ENCODE measurements at regions not wholly inside any gene's neighbourhood (a gene's known extent, or its start where the extent isn't known, plus 50 kb on each side); places are given as distances from the start of the nearest gene placed in this dataset.
A peak's percentile ranks its signal among the peaks of the same experiment; 100 is the strongest.
"Not testable (repeated sequence)": the region's sequence is repeated elsewhere in the genome, so short reads cannot be mapped to it uniquely, and the experiment has no call there.

DNA sequence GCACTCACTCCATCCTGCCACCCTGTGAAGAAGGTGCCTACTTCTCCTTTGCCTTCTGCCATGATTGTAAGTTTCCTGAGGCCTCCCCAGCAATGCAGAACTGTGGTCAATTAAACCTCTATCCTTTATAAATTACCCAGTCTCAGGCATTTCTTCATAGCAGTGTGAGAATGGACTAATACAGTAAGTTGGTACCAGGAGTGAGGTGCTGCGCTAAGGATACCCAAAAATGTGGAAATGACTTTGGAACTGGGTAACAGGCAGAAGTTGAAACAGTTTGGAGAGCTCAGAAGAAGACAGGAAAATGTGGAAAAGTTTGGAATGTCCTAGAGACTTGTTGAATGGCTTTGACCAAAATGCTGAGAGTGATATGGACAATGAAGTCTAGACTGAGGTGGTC lies 176.0 kb downstream of the FZD1 start:
- not testable (repeated sequence) for H3K9me3 ChIP-seq (replicated peaks); DNase-seq; H3K27ac ChIP-seq

DNA sequence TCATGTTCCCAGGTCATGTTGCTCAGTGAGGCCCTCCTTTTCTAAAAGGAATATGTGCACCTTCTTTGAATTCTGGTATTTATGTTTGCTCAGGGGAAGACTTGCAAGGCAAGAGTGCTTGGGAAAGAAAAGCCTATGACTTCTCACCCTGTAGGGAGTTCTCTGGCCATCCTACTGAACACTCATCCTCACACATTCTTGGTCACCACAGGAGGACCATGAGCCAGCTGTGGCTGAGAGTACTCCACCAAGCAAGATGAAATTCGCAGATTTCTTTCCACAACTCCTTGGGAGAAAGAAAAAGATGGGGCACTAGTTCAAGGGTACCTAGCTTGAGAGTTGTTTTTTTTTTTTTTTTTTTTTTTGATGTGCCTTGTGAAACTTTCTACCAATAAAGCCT lies 179.6 kb downstream of the FZD1 start:
- no peak overlapping the region for H3K4me3 ChIP-seq
- no peak overlapping the region for H3K27ac ChIP-seq
- no peaks in the 10 kb centered on the region for H3K36me3 ChIP-seq
- H3K9me3 ChIP-seq (replicated peaks) = peaks cover 3% of the 10 kb centered on the region; the same call in 1 of the 2 replicates
- DNase-seq = no peak
- H3K27me3 ChIP-seq = no peaks in the 10 kb centered on the region
- no peaks in the 10 kb centered on the region for H3K4me1 ChIP-seq

More for the DNA sequence above, 176.0 kb downstream of the FZD1 start:
- not testable (repeated sequence) for H3K4me3 ChIP-seq, H3K27me3 ChIP-seq, H3K36me3 ChIP-seq
- H3K4me1 ChIP-seq = peaks cover 10% of the 10 kb centered on the region

DNA sequence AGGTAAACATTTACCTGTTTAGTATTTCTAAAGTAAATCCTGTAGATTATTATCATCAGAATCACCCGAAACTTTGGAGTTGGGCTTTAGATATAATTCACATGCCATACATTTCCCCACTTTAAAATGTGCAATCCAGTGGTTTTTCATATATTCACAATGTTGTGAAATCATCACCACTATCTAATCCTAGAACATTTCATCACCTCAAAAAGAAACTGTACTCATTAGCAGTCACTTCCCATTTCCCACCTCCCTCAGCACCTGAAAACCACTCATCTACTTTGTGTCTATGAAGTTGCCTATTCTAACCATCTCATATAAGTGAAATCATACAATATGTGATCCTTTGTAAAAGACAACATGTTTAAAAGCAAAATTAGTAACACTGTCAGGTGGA lies 182.6 kb downstream of the FZD1 start:
- H3K4me3 ChIP-seq = no peak overlapping the region
- no peak overlapping the region for H3K27ac ChIP-seq
- no peaks in the 10 kb centered on the region for H3K27me3 ChIP-seq
- no peak for DNase-seq
- peaks cover 3% of the 10 kb centered on the region; the same call in 1 of the 2 replicates for H3K9me3 ChIP-seq (replicated peaks)
- no peaks in the 10 kb centered on the region for H3K4me1 ChIP-seq
- H3K36me3 ChIP-seq = no peaks in the 10 kb centered on the region

DNA sequence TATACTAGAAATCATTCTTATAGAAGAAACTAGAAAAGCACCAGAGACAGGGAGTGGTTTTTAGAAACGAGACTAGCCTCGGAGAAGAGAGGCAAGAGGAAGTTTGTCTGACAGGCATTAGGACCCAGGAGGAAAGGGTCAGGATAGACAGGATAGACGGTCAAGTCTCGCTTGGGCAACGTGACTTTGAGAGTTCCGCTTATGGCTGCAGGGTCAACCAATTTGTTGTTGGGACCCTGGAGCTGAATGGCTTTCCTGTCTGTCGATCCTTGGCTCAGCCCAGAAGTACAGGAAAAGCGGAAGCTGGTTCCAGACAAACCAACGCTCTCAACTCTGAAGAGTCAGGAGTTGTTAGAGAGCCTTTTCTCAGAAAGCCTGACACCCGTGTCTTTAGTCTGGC lies 191.2 kb downstream of the FZD1 start:
- H3K4me3 ChIP-seq = peak overlapping the region; percentile 47
- H3K9me3 ChIP-seq (replicated peaks) = peaks cover 12% of the 10 kb centered on the region
- DNase-seq = peak; percentile 31 to 46
- H3K27me3 ChIP-seq = no peaks in the 10 kb centered on the region
- no peaks in the 10 kb centered on the region; the same call in 1 of the 2 replicates for H3K4me1 ChIP-seq
- H3K36me3 ChIP-seq = no peaks in the 10 kb centered on the region
- H3K27ac ChIP-seq = peak overlapping the region; percentile 8; the same call in 1 of the 2 replicates

DNA sequence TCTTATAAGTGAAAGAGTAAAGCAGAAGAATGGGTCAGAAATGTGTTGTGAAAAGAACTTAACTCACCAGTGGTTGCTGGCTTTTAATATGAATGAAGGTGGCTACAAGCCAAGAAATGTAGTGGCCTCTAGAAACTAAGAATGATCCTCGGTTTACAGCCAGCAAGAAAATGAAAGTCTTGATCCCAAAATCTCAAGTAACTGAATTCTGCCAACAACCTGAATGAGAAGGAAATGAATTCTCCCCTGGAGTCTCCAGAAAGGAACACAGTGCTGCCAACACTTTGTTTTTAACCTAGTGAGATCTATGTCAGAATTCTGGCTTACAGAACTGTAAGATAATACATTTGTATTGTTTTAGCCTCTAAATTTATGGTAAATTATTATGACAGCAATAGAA lies 193.0 kb downstream of the FZD1 start:
- peaks cover 12% of the 10 kb centered on the region for H3K9me3 ChIP-seq (replicated peaks)
- no peak overlapping the region for H3K27ac ChIP-seq
- no peak overlapping the region for H3K4me3 ChIP-seq
- DNase-seq = no peak
- H3K27me3 ChIP-seq = no peaks in the 10 kb centered on the region
- H3K36me3 ChIP-seq = no peaks in the 10 kb centered on the region
- no peaks in the 10 kb centered on the region; the same call in 1 of the 2 replicates for H3K4me1 ChIP-seq

DNA sequence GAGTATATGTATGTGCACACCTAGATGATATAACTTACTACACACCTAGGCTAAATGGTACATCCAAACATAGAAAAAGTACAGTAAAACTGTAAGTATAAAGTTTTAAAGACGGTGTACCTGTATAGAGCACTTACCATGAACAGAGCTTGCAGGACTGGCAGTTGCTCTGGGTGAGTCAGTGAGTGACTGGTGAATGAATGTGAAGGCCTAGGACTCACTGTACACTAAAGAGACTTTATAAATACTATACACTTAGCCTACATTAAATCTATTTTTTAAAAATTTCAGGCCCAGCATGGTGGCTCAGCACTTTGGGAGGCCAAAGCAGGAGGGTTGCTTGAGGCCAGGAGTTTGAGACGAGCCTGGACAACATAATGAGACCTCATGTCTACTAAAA lies 195.3 kb downstream of the FZD1 start:
- DNase-seq = no peak
- no peaks in the 10 kb centered on the region for H3K36me3 ChIP-seq
- H3K4me1 ChIP-seq = no peaks in the 10 kb centered on the region; the same call in 1 of the 2 replicates
- peaks cover 12% of the 10 kb centered on the region for H3K9me3 ChIP-seq (replicated peaks)
- no peaks in the 10 kb centered on the region for H3K27me3 ChIP-seq
- no peak overlapping the region for H3K4me3 ChIP-seq
- H3K27ac ChIP-seq = no peak overlapping the region

DNA sequence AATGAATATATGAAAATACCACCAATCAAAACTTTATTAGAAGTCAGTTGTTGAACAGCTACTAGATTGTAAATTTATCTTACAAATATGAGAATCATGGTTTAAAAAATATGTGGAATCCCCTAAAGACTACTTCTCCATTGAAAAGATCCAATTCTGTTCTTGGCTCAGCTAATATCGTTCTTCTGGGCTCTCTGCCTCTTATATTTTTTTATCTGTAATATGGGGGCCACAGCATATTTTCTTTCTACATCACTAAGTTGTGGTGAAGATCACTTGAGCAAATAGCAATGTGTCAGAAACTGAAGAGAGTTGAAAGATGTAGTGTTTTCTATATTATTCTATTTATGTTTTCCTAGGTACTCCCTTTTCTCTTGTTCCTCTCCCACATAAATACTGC lies 198.1 kb downstream of the FZD1 start:
- Histone ChIP-seq H3K4me3 (no peak overlapping the region), H3K9me3 (replicated peaks) (peaks cover 5% of the 10 kb centered on the region), H3K27me3 (no peaks in the 10 kb centered on the region), H3K27ac (no peak overlapping the region), H3K4me1 (no peaks in the 10 kb centered on the region), H3K36me3 (no peaks in the 10 kb centered on the region)
- no peak for DNase-seq

DNA sequence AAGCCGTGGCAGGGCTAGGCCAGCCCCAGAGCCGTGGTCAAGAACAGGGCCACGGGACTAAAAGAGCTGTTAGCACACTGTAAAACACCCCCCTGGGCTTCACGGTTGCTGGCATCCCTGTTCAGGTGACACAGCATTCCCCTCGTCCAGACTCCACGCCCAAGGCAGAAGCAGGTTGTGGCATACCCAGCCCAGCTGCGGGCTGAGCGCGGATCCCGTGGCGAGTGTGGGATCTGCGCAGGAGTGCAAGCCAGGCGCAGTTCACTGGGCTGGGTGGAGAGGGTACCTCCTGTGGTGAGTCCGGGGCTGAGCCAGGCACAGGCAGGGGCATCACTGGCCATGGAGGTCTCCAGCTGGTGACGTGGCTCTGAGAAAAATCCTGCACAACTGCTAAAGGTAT lies 199.1 kb downstream of the FZD1 start:
- H3K9me3 ChIP-seq (replicated peaks) = no peaks in the 10 kb centered on the region
- DNase-seq = no peak
- H3K27ac ChIP-seq = no peak overlapping the region
- no peaks in the 10 kb centered on the region for H3K36me3 ChIP-seq
- no peaks in the 10 kb centered on the region for H3K27me3 ChIP-seq
- no peak overlapping the region for H3K4me3 ChIP-seq
- no peaks in the 10 kb centered on the region for H3K4me1 ChIP-seq

DNA sequence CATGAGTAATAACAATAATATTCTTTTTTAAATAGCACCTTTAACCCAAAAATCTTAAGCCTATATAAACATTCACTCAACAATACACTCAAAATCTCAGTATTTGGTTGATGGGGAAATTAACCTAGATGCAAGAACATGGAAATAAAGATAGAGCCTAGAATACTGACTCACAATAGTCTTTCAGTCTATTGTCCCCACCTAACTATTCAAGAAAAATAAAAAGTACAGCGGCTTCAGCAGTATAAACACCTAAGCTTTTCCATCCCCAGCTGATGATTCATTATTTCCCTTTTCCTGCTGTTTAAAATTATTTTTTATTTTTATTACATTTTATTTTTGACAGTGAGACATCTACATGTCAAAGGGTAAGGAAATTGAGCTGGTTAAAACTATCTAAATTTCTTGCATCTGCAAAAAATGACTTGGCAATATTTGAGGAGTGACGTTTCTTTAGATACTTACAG lies 201.4 kb downstream of the FZD1 start:
- Histone ChIP-seq H3K9me3 (replicated peaks) (no peaks in the 10 kb centered on the region), H3K27me3 (no peaks in the 10 kb centered on the region), H3K4me1 (no peaks in the 10 kb centered on the region), H3K36me3 (no peaks in the 10 kb centered on the region), H3K4me3 (no peak overlapping the region), H3K27ac (no peak overlapping the region)
- DNase-seq = no peak

DNA sequence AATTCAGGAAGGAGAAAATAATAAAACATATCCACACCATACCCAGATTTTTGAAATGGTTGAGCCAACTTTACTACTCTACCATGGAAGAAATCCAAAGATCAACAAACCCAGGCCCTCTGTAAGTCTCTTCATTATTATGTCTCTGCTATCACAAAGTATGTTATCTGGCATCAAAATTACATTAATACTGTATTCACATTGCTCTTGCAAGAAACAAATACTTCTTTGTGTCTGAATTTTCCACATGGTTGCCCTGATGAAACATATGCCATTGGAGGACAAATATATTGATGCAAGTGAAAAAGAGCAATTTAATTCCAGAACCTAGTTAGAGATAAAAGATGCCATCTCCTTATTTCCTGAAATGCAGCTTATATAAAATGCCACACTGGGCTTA lies 204.0 kb downstream of the FZD1 start:
- Histone ChIP-seq H3K9me3 (replicated peaks) (no peaks in the 10 kb centered on the region; the same call in 1 of the 2 replicates), H3K4me1 (no peaks in the 10 kb centered on the region), H3K27me3 (no peaks in the 10 kb centered on the region), H3K27ac (no peak overlapping the region), H3K36me3 (no peaks in the 10 kb centered on the region), H3K4me3 (no peak overlapping the region)
- DNase-seq = no peak

DNA sequence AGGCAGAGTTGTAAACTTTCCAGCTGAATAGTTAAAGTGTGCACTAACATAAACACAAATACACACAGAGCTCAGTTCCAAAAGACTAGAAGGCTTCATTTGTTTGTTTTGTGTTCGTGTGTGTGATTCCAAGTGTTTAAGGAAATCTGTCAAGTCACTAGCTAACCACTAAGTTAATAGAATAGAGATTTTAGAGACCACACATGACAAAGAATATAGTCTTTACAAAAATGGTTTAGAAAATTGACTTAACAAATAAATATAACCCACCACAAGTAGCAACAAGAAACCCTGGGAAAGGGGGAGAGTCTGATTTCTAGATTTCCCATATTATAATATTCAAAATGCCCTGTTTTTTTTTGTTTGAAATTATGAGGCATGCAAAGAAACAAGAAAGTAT lies 209.4 kb downstream of the FZD1 start:
- Histone ChIP-seq H3K4me1 (no peaks in the 10 kb centered on the region), H3K4me3 (no peak overlapping the region), H3K27ac (no peak overlapping the region), H3K36me3 (no peaks in the 10 kb centered on the region), H3K27me3 (no peaks in the 10 kb centered on the region), H3K9me3 (replicated peaks) (no peaks in the 10 kb centered on the region; the same call in none of the 2 replicates)
- no peak for DNase-seq

DNA sequence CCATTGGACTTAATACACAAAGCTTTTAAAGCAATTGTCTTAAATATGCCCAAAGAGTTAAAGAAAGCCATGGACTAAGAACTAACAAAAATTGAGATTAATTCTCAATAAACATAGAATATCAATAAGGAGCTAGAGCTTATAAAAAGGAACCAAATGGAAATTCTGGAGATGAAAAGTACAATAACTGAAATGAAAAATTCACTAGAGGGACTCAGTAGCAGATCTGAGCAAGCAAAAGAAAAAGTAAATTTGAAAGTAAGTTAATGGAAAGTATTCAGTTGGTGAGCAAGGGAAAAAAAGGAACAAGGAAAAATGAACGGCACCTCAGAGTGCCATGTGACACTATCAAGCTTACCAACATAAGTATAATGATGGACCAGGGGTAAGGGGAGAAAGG lies 209.8 kb downstream of the FZD1 start:
- Histone ChIP-seq H3K4me1 (no peaks in the 10 kb centered on the region), H3K27me3 (no peaks in the 10 kb centered on the region), H3K4me3 (no peak overlapping the region), H3K36me3 (no peaks in the 10 kb centered on the region), H3K27ac (no peak overlapping the region), H3K9me3 (replicated peaks) (no peaks in the 10 kb centered on the region; the same call in none of the 2 replicates)
- DNase-seq = no peak

DNA sequence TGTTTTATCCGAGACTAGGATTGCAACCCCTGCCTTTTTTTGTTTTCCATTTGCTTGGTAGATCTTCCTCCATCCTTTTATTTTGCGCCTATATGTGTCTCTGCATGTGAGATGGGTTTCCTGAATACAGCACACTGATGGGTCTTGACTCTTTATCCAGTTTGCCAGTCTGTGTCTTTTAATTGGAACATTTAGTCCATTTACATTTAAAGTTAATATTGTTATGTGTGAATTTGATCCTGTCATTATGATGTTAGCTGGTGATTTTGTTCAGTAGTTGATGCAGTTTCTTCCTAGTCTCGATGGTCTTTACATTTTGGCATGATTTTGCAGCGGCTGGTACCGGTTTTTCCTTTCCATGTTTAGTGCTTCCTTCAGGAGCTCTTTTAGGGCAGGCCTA lies 216.2 kb downstream of the FZD1 start:
- not testable (repeated sequence) for H3K36me3 ChIP-seq; DNase-seq; H3K27ac ChIP-seq; H3K4me1 ChIP-seq; H3K9me3 ChIP-seq (replicated peaks); H3K27me3 ChIP-seq; H3K4me3 ChIP-seq

DNA sequence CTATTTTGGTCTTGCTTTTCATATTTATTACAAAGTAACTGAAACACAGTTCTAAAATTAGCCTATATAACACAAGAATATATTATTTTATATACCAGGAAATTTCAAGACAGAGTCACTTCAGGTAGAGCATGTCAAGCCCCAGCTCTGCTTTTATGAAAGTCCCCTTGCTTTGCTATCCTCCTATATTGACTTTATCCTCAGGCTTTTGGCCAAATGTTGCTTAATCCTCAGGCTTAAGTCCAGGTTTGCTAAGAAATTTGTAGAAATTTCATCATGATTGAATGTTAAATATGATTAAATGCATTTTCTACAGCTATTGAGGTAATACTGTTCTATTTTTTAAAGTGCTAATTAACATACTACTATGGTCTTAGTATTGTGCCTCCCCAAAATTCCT lies 227.6 kb downstream of the FZD1 start:
- Histone ChIP-seq H3K9me3 (replicated peaks) (no peaks in the 10 kb centered on the region), H3K36me3 (no peaks in the 10 kb centered on the region), H3K4me1 (no peaks in the 10 kb centered on the region)

DNA sequence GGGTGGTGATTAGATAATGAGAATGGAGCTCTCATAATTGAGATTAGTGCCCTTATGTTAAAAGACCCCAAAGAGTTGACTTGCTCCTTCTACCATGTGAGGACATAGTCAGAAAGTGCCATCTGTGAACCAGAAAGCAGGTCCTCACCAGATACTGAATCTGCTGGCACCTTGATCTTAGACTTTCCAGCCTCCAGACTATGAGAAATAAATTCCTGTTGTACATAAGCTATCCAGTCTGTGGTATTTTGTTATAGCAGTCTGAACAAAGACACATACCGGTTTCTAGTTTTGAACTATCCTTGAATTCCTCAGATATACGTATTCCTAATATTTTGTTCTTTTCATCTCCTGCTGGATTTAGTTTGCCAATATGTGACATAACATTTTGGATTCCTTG lies 228.1 kb downstream of the FZD1 start:
- Histone ChIP-seq H3K9me3 (replicated peaks) (peaks cover 1% of the 10 kb centered on the region; the same call in 1 of the 2 replicates), H3K4me1 (no peaks in the 10 kb centered on the region), H3K36me3 (no peaks in the 10 kb centered on the region), H3K4me3 (no peak overlapping the region), H3K27me3 (no peaks in the 10 kb centered on the region), H3K27ac (no peak overlapping the region)
- no peak for DNase-seq

More for the DNA sequence above, 227.6 kb downstream of the FZD1 start:
- Histone ChIP-seq H3K27me3 (no peaks in the 10 kb centered on the region), H3K4me3 (no peak overlapping the region), H3K27ac (no peak overlapping the region)
- no peak for DNase-seq

DNA sequence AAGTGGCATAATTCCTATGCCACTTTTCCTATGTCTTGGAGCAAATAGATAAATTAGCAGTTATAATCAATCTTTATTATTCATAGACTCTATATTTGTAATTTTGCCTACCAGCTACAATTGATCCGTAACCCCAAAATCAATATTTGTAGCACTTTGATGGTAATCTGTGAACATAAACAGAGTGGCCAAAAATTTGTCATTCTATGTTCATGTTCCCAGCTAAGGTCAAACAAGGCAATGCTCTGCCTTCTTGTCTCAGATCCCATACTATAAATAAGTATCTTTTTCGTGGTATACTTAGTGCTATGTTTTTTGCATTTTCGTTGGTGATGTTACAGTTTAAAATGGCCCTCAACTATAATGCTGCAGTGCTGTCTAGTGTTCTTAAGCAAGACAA lies 228.5 kb downstream of the FZD1 start:
- no peaks in the 10 kb centered on the region for H3K36me3 ChIP-seq
- DNase-seq = no peak
- no peak overlapping the region for H3K27ac ChIP-seq
- H3K4me3 ChIP-seq = no peak overlapping the region
- H3K27me3 ChIP-seq = no peaks in the 10 kb centered on the region
- no peaks in the 10 kb centered on the region for H3K4me1 ChIP-seq
- H3K9me3 ChIP-seq (replicated peaks) = peaks cover 4% of the 10 kb centered on the region; the same call in 1 of the 2 replicates
